ENCODE measurements at regions not wholly inside any gene's neighbourhood (a gene's known extent, or its start where the extent isn't known, plus 50 kb on each side); places are given as distances from the start of the nearest gene placed in this dataset.

DNA sequence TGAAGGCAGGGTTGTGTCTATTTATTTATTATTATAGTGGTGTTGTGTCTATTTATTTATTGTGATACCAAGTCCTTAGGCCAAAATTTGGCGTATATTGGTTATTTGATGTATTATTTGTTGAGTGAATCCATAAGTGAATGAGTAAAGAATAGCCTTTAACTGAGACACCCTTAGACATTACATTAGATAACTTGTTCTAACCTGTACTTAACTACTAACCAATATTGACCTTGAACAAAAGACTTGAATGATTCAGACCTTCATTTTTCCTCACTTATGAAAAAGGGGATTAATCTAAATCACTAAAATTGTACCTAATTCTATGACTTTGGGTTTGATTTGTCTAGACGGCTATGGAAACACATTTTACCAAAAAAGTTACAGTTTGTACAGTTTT is 370.5 kb downstream of the JRKL start:
- no peak for DNase-seq
- no peaks in the 10 kb centered on the region for H3K9me3 ChIP-seq (ENCODE audit: control insufficient read depth, low read depth, low read length)
- no CpG with 5 or more reads among the region's 2 CpGs for WGBS (ENCODE audit: insufficient coverage, low lambda C conversion rate)
- H3K27me3 ChIP-seq (ENCODE audit: control insufficient read depth, insufficient read depth, low read length), result no peaks in the 10 kb centered on the region
- H3K27ac ChIP-seq (ENCODE audit: low read length), result no peak overlapping the region
- no peaks in the 10 kb centered on the region for H3K4me1 ChIP-seq (ENCODE audit: control insufficient read depth, insufficient read depth, low read length)
- no peaks in the 10 kb centered on the region for H3K36me3 ChIP-seq (ENCODE audit: control insufficient read depth, insufficient read depth, low read length)
- no peak overlapping the region for H3K4me3 ChIP-seq (ENCODE audit: low read length)

DNA sequence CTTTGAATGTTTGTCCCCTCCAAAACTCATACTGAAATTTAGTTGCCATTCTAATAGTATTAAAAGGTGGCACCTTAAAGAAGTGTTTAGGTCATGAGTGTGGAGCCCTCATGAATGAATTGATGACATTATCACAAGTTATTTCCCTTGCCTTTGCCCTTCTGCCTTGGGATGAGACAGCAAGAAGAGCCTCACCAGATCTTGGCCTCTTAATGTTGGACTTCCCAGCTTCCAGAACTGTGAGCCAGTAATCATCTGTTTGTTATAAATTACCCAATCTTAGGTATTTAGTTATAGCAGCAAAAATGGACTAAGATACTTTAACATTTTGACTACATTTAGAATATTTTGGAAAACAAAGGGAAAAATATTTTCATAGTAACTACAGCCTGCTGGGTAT is 371.0 kb downstream of the JRKL start:
- Histone ChIP-seq H3K4me1 (ENCODE audit: control insufficient read depth, insufficient read depth, low read length) (no peaks in the 10 kb centered on the region), H3K36me3 (ENCODE audit: control insufficient read depth, insufficient read depth, low read length) (no peaks in the 10 kb centered on the region), H3K4me3 (ENCODE audit: low read length) (no peak overlapping the region), H3K27me3 (ENCODE audit: control insufficient read depth, insufficient read depth, low read length) (no peaks in the 10 kb centered on the region), H3K9me3 (ENCODE audit: control insufficient read depth, low read depth, low read length) (no peaks in the 10 kb centered on the region), H3K27ac (ENCODE audit: low read length) (no peak overlapping the region)
- DNase-seq, result no peak

DNA sequence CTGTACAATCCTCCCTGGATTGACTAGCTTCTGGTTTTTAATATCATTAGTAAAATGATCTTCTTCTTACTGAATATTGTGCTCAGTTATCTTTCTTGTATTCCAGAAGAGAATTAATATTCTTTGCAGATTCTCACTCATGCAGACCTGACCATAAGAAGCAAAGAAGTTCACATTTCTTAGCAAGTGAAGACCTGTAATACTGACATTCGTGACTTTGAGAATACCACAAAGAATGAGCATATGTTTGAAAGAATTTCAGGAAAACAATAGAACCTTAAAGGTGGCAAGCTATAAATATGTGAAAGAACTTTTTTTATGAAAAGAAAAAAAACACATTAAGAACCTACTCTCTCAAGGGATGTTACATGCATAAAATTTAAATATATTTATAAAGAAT is 371.6 kb downstream of the JRKL start:
- Histone ChIP-seq H3K4me1 (ENCODE audit: control insufficient read depth, insufficient read depth, low read length) (no peaks in the 10 kb centered on the region), H3K27ac (ENCODE audit: low read length) (no peak overlapping the region), H3K36me3 (ENCODE audit: control insufficient read depth, insufficient read depth, low read length) (no peaks in the 10 kb centered on the region), H3K9me3 (ENCODE audit: control insufficient read depth, low read depth, low read length) (no peaks in the 10 kb centered on the region), H3K4me3 (ENCODE audit: low read length) (no peak overlapping the region), H3K27me3 (ENCODE audit: control insufficient read depth, insufficient read depth, low read length) (no peaks in the 10 kb centered on the region)
- no peak for DNase-seq
- WGBS (ENCODE audit: insufficient coverage, low lambda C conversion rate), result 100% methylated on average over 1 of the region's 1 CpG

DNA sequence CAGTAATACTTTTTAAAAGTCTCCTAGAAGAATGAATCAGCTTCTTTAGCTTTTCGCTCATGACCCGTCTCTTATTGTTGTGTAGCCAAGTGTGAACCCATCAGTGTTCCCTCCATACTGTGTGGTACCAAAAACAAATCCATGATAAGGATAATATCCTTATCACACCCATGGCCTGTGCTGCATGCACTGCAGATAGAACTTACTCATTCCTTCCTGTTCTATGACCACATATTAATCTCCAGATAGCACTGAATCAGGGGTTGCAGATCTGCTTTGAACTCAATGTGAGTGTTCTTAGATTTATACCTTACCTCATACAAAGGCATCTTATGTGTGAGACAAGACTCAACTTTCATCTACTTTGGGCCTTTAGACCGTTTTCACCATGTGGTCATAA is 373.4 kb downstream of the JRKL start:
- Histone ChIP-seq H3K27ac (ENCODE audit: low read length) (no peak overlapping the region), H3K27me3 (ENCODE audit: control insufficient read depth, insufficient read depth, low read length) (no peaks in the 10 kb centered on the region), H3K9me3 (ENCODE audit: control insufficient read depth, low read depth, low read length) (no peaks in the 10 kb centered on the region), H3K4me3 (ENCODE audit: low read length) (no peak overlapping the region), H3K4me1 (ENCODE audit: control insufficient read depth, insufficient read depth, low read length) (no peaks in the 10 kb centered on the region), H3K36me3 (ENCODE audit: control insufficient read depth, insufficient read depth, low read length) (no peaks in the 10 kb centered on the region)
- WGBS (ENCODE audit: insufficient coverage, low lambda C conversion rate), result 90% methylated on average over 3 of the region's 3 CpGs
- DNase-seq, result no peak

DNA sequence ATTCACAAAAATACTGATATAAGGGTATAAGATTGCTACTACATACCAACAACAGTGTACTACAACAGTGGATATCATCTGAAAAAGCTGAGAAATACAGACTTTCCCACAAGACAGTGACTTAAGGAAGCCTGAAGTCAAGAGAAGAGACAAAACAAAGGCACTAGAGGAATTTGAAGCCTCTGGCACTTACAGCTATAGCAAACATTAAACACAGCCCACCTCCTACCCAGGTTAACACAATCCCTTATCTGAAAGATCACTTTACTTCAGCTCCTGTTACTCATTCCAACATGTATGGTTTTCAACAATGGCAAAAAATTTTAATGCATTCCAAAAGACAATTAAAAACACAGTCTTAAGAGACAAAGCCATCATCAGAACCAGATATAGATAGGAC is 388.5 kb downstream of the JRKL start:
- Histone ChIP-seq H3K27me3 (ENCODE audit: control insufficient read depth, insufficient read depth, low read length) (no peaks in the 10 kb centered on the region), H3K36me3 (ENCODE audit: control insufficient read depth, insufficient read depth, low read length) (no peaks in the 10 kb centered on the region)
- DNase-seq, result no peak

DNA sequence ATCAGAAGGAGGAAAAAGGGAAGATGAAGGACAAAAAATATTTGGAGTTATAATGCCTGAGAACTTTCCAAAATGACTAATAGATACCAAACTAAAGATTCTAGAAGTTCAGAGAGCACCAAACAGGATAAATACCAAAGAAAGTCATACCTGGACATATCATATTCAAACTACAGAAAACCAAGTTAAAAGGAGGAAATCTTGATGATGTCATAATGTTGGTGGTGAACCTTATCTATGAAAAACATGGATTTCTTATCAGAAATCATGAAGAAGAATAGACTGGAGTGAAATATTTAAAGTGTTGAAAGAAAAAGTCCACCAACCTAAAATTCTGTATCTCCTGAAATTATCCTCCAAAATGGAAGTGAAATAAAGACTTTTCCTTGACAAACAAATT is 389.2 kb downstream of the JRKL start:
- Histone ChIP-seq H3K36me3 (ENCODE audit: control insufficient read depth, insufficient read depth, low read length) (no peaks in the 10 kb centered on the region), H3K9me3 (ENCODE audit: control insufficient read depth, low read depth, low read length) (no peaks in the 10 kb centered on the region), H3K4me1 (ENCODE audit: control insufficient read depth, insufficient read depth, low read length) (no peaks in the 10 kb centered on the region), H3K27ac (ENCODE audit: low read length) (no peak overlapping the region), H3K4me3 (ENCODE audit: low read length) (no peak overlapping the region), H3K27me3 (ENCODE audit: control insufficient read depth, insufficient read depth, low read length) (no peaks in the 10 kb centered on the region)
- no peak for DNase-seq

More for the DNA sequence above, 388.5 kb downstream of the JRKL start:
- no peak overlapping the region for H3K4me3 ChIP-seq (ENCODE audit: low read length)
- no peak overlapping the region for H3K27ac ChIP-seq (ENCODE audit: low read length)
- H3K9me3 ChIP-seq (ENCODE audit: control insufficient read depth, low read depth, low read length), result no peaks in the 10 kb centered on the region
- no peaks in the 10 kb centered on the region for H3K4me1 ChIP-seq (ENCODE audit: control insufficient read depth, insufficient read depth, low read length)

DNA sequence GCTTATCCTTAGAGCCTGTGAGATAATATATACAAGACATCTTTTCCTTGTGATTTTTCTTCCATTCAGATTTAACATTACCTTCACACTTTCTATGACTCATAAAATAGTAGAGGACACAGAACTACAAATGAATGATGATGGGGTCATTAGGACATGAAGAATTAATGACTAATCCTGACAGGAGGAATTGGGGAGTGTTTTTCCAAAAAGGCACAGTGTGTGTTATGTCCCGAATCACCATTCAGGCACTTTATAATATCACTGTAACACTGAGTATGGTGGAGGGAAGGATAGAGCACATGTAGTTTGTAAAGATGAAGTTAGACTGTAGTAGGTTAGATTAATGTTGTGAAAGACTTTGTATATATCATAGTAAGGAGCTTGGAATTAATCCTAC is 391.3 kb downstream of the JRKL start:
- H3K4me3 ChIP-seq (ENCODE audit: low read length), result no peak overlapping the region
- H3K9me3 ChIP-seq (ENCODE audit: control insufficient read depth, low read depth, low read length), result no peaks in the 10 kb centered on the region
- no peak overlapping the region for H3K27ac ChIP-seq (ENCODE audit: low read length)
- H3K36me3 ChIP-seq (ENCODE audit: control insufficient read depth, insufficient read depth, low read length), result no peaks in the 10 kb centered on the region
- WGBS (ENCODE audit: insufficient coverage, low lambda C conversion rate), result no CpG with 5 or more reads among the region's 1 CpG
- no peaks in the 10 kb centered on the region for H3K27me3 ChIP-seq (ENCODE audit: control insufficient read depth, insufficient read depth, low read length)
- DNase-seq, result no peak
- no peaks in the 10 kb centered on the region for H3K4me1 ChIP-seq (ENCODE audit: control insufficient read depth, insufficient read depth, low read length)

DNA sequence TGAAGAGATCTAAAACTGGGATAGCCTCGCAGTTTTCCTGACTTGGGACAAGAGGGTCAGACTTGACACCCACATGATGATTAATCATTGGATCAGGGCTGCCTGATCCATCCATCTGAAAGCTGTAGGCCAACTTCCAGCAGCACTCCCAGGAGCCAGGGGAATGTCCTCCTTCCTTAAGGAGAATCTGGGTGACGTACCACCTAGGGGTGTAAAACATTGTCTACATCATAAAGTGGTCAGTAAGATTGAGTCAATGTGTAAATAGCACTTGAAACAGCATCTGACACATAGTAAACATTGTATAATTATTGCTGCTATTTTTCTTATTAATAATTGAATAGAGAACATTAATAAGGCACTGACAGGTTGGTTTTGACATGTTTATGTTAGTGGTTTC is 392.8 kb downstream of the JRKL start:
- H3K36me3 ChIP-seq (ENCODE audit: control insufficient read depth, insufficient read depth, low read length), result no peaks in the 10 kb centered on the region
- no CpG with 5 or more reads among the region's 2 CpGs for WGBS (ENCODE audit: insufficient coverage, low lambda C conversion rate)

DNA sequence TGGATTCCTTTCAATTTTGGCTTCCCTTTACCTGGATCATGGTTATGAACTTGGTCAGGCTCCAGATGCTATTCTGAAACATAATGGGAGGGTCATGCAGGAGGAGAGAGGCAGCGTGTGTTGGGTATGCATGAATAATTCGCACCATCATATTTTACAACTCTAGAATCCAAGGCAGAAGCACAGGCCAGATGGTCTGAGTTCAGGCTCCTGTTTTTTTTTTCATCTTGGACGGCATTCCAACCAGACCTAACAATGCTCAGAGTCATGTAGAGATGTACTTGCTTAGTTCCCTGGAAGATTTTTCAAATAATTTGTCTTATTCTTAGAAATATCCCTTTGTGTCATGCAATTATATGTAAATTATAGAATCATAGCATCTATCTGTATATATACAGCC is 393.5 kb downstream of the JRKL start:
- no CpG with 5 or more reads among the region's 3 CpGs for WGBS (ENCODE audit: insufficient coverage, low lambda C conversion rate)
- no peak for DNase-seq
- H3K9me3 ChIP-seq (ENCODE audit: control insufficient read depth, low read depth, low read length), result no peaks in the 10 kb centered on the region
- H3K4me1 ChIP-seq (ENCODE audit: control insufficient read depth, insufficient read depth, low read length), result no peaks in the 10 kb centered on the region
- no peak overlapping the region for H3K4me3 ChIP-seq (ENCODE audit: low read length)
- H3K27ac ChIP-seq (ENCODE audit: low read length), result no peak overlapping the region
- H3K27me3 ChIP-seq (ENCODE audit: control insufficient read depth, insufficient read depth, low read length), result no peaks in the 10 kb centered on the region
- no peaks in the 10 kb centered on the region for H3K36me3 ChIP-seq (ENCODE audit: control insufficient read depth, insufficient read depth, low read length)

More for the DNA sequence above, 392.8 kb downstream of the JRKL start:
- Histone ChIP-seq H3K4me1 (ENCODE audit: control insufficient read depth, insufficient read depth, low read length) (no peaks in the 10 kb centered on the region), H3K27ac (ENCODE audit: low read length) (no peak overlapping the region), H3K4me3 (ENCODE audit: low read length) (no peak overlapping the region), H3K9me3 (ENCODE audit: control insufficient read depth, low read depth, low read length) (no peaks in the 10 kb centered on the region), H3K27me3 (ENCODE audit: control insufficient read depth, insufficient read depth, low read length) (no peaks in the 10 kb centered on the region)
- no peak for DNase-seq

DNA sequence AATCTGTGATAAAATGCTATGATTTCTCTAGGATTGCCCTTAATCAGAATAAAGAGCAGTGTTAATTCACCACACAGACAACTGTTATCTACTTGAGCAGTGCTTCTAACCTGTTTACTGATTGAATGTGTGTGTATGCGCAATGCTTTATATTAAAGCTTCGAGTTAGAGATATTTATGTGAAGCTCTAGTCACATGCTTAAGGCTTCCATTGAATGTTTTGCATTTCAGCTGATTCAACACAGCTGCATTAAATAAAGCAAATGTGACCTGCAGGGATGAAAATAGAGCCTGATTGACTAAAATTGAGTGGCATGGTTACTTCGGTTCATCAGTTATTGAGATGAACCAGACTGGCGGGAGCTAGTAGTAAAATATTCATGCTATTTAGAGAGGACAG is 395.3 kb downstream of the JRKL start:
- no peaks in the 10 kb centered on the region for H3K36me3 ChIP-seq (ENCODE audit: control insufficient read depth, insufficient read depth, low read length)
- DNase-seq, result no peak
- 100% methylated on average over 2 of the region's 4 CpGs for WGBS (ENCODE audit: insufficient coverage, low lambda C conversion rate)
- H3K27ac ChIP-seq (ENCODE audit: low read length), result no peak overlapping the region
- H3K27me3 ChIP-seq (ENCODE audit: control insufficient read depth, insufficient read depth, low read length), result no peaks in the 10 kb centered on the region
- H3K4me1 ChIP-seq (ENCODE audit: control insufficient read depth, insufficient read depth, low read length), result no peaks in the 10 kb centered on the region
- H3K4me3 ChIP-seq (ENCODE audit: low read length), result no peak overlapping the region
- no peaks in the 10 kb centered on the region for H3K9me3 ChIP-seq (ENCODE audit: control insufficient read depth, low read depth, low read length)

DNA sequence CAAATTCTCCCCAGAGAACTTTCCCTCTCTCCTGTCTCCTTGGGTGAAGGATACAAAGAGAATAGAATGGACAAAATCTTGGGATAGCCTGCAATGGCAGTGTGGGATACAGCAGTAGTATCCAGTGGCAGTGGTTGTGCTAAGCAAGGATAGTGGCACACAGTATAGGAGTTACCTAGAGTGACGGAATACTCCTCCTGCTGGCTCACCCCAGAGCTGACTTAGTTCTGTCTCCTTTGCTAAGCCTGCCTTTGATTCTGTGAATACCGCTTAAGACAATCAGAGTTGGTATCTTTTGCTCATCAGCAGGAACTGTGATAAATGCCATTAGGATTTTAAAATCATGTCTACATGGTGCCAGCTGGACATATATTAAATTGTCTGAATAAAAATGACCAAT is 404.3 kb downstream of the JRKL start:
- H3K4me1 ChIP-seq (ENCODE audit: control insufficient read depth, insufficient read depth, low read length), result no peaks in the 10 kb centered on the region
- no CpG with 5 or more reads among the region's 2 CpGs for WGBS (ENCODE audit: insufficient coverage, low lambda C conversion rate)
- H3K4me3 ChIP-seq (ENCODE audit: low read length), result no peak overlapping the region
- DNase-seq, result no peak
- no peak overlapping the region for H3K27ac ChIP-seq (ENCODE audit: low read length)
- H3K36me3 ChIP-seq (ENCODE audit: control insufficient read depth, insufficient read depth, low read length), result no peaks in the 10 kb centered on the region
- no peaks in the 10 kb centered on the region for H3K9me3 ChIP-seq (ENCODE audit: control insufficient read depth, low read depth, low read length)
- no peaks in the 10 kb centered on the region for H3K27me3 ChIP-seq (ENCODE audit: control insufficient read depth, insufficient read depth, low read length)

DNA sequence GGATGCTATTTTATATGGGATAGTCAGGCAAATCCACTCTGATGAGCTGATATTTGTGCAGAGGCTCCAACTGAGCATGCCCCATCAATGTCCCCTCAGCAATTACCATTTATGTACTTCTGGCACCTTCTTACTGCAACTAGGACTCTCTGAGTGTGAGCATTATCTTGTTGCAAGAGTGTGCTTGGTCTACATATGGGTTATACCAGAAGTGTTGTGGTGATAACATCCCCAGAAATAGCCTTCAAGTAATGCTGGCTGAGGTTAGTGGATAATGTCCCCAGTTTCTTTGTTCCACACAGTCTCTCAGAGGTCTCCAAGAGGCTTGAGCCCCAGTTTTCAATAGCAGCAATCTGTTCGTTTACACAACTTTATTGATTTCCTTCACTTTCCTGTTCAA is 408.6 kb downstream of the JRKL start:
- no peak for DNase-seq
- Histone ChIP-seq H3K9me3 (ENCODE audit: control insufficient read depth, low read depth, low read length) (no peaks in the 10 kb centered on the region), H3K27ac (ENCODE audit: low read length) (no peak overlapping the region), H3K4me1 (ENCODE audit: control insufficient read depth, insufficient read depth, low read length) (no peaks in the 10 kb centered on the region), H3K36me3 (ENCODE audit: control insufficient read depth, insufficient read depth, low read length) (no peaks in the 10 kb centered on the region), H3K27me3 (ENCODE audit: control insufficient read depth, insufficient read depth, low read length) (no peaks in the 10 kb centered on the region), H3K4me3 (ENCODE audit: low read length) (no peak overlapping the region)
- no CpG with 5 or more reads among the region's 1 CpG for WGBS (ENCODE audit: insufficient coverage, low lambda C conversion rate)

All from large intestine (tissue), 3 donors.